Mesenchymal stem cell (in vitro differentiated cells and primary cell): ENCODE measurements at regions not wholly inside any gene's neighbourhood (a gene's known extent, or its start where the extent isn't known, plus 50 kb on each side); places are given as distances from the start of the nearest gene placed in this dataset.

ENCODE experiments used
- DNase-seq: peaks from one replicate; pipeline ENCODE4 v3.0.0-alpha.2; 2013
- H2AFZ ChIP-seq: one replicate; pipeline ENCODE4 v1.6.1; 2013; ENCODE audit warnings: low read depth, mild to moderate bottlenecking, control low read depth, inconsistent platforms, low read length, moderate library complexity
- H2AK5ac ChIP-seq: 2 replicates; pipeline ENCODE4 v1.6.1; 2013; ENCODE audit warnings: low read length, moderate library complexity, mild to moderate bottlenecking, inconsistent platforms; ENCODE audit not compliant: severe bottlenecking
- H2BK120ac ChIP-seq: one replicate; pipeline ENCODE4 v1.6.1; 2013; ENCODE audit warnings: low read depth, mild to moderate bottlenecking, inconsistent platforms, low read length, moderate library complexity
- H2BK12ac ChIP-seq, 2 experiments: one replicate each; pipeline ENCODE4 v1.6.1; 2013; ENCODE audit warnings: inconsistent platforms in 2 of 2, low read length in 2 of 2, mild to moderate bottlenecking in 2 of 2, moderate library complexity in 2 of 2, control low read depth in 1 of 2
- H2BK15ac ChIP-seq: one replicate; pipeline ENCODE4 v1.6.1; 2013; ENCODE audit warnings: mild to moderate bottlenecking, low read depth, inconsistent platforms; ENCODE audit not compliant: poor library complexity, severe bottlenecking
- H2BK5ac ChIP-seq: 2 replicates; pipeline ENCODE4 v1.6.1; 2013; ENCODE audit warnings: low read depth, mild to moderate bottlenecking, low read length, control low read depth, inconsistent platforms; ENCODE audit not compliant: poor library complexity, severe bottlenecking
- H3K14ac ChIP-seq, 2 experiments: one replicate each; pipeline ENCODE4 v1.6.1; 2013; ENCODE audit warnings: inconsistent platforms in 2 of 2, low read length in 2 of 2, control low read depth in 1 of 2, mild to moderate bottlenecking in 1 of 2, moderate library complexity in 1 of 2
- H3K18ac ChIP-seq, 2 experiments: one replicate each; pipeline ENCODE4 v1.6.1; 2013; ENCODE audit warnings: inconsistent platforms in 2 of 2, low read length in 2 of 2, control low read depth in 1 of 2, low read depth in 1 of 2, mild to moderate bottlenecking in 1 of 2
- H3K23ac ChIP-seq, 2 experiments: one replicate each; pipeline ENCODE4 v1.6.1; 2013; ENCODE audit warnings: inconsistent platforms in 2 of 2, low read length in 2 of 2, mild to moderate bottlenecking in 2 of 2, moderate library complexity in 2 of 2, control low read depth in 1 of 2
- H3K27ac ChIP-seq: 2 replicates; pipeline ENCODE4 v1.5.1; 2013; ENCODE audit warnings: mild to moderate bottlenecking, moderate library complexity, low read length, control low read depth, inconsistent platforms; ENCODE audit not compliant: poor library complexity, severe bottlenecking
- H3K27me3 ChIP-seq, 2 experiments: 2 replicates each; pipeline versions ENCODE4 v1.6.1 to v1.7.0; 2013; ENCODE audit warnings: low read length in 2 of 2, mild to moderate bottlenecking in 2 of 2, moderate library complexity in 2 of 2, control low read depth in 1 of 2, inconsistent platforms in 1 of 2; ENCODE audit not compliant: control insufficient read depth in 1 of 2, insufficient read depth in 1 of 2
- H3K36me3 ChIP-seq, 2 experiments: 2 replicates each; pipeline versions ENCODE4 v1.6.1 to v1.7.0; 2013; ENCODE audit warnings: low read length in 2 of 2, control low read depth in 1 of 2, inconsistent platforms in 1 of 2, low read depth in 1 of 2, mild to moderate bottlenecking in 1 of 2; ENCODE audit not compliant: insufficient read depth in 2 of 2, control insufficient read depth in 1 of 2
- H3K4ac ChIP-seq, 2 experiments: one replicate each; pipeline ENCODE4 v1.6.1; 2013; ENCODE audit warnings: inconsistent platforms in 2 of 2, low read length in 2 of 2, mild to moderate bottlenecking in 2 of 2, moderate library complexity in 2 of 2, control low read depth in 1 of 2, low read depth in 1 of 2
- H3K4me1 ChIP-seq: 2 replicates; pipeline ENCODE4 v1.6.1; 2013; ENCODE audit warnings: low read depth, low read length, control low read depth; ENCODE audit not compliant: control insufficient read depth, insufficient read depth
- H3K4me2 ChIP-seq: 2 replicates; pipeline ENCODE4 v1.6.1; 2013; ENCODE audit warnings: low read length, mild to moderate bottlenecking, inconsistent platforms; ENCODE audit not compliant: poor library complexity, severe bottlenecking
- H3K4me3 ChIP-seq, 2 experiments: 2 replicates each; pipeline versions ENCODE4 v1.5.1 to v1.7.0; 2013; ENCODE audit warnings: low read length in 2 of 2, mild to moderate bottlenecking in 2 of 2, control low read depth in 1 of 2, low read depth in 1 of 2; ENCODE audit not compliant: insufficient read depth in 1 of 2
- H3K79me1 ChIP-seq: replicated peaks from 2 replicates; pipeline ENCODE4 v1.6.1; 2013; ENCODE audit warnings: mild to moderate bottlenecking, control low read depth, low read length, inconsistent platforms; ENCODE audit not compliant: poor library complexity, severe bottlenecking
- H3K9ac ChIP-seq: 2 replicates; pipeline ENCODE4 v1.7.0; 2013; ENCODE audit warnings: mild to moderate bottlenecking, low read length, moderate library complexity
- H3K9me3 ChIP-seq: 2 replicates; pipeline ENCODE4 v1.7.0; 2013; ENCODE audit warnings: mild to moderate bottlenecking, low read length; ENCODE audit not compliant: control insufficient read depth
- H4K8ac ChIP-seq: one replicate; pipeline ENCODE4 v1.6.1; 2013; ENCODE audit warnings: inconsistent platforms, mild to moderate bottlenecking, low read length, moderate library complexity
- H4K91ac ChIP-seq: one replicate; pipeline ENCODE4 v1.6.1; 2013; ENCODE audit warnings: mild to moderate bottlenecking, low read length, inconsistent platforms
- WGBS: methylation state at CpG from one replicate; pipeline ENCODE4 v1.1.7; 2013; ENCODE audit warnings: mixed read lengths; 5-methylcytosine and 5-hydroxymethylcytosine counted together

DNA sequence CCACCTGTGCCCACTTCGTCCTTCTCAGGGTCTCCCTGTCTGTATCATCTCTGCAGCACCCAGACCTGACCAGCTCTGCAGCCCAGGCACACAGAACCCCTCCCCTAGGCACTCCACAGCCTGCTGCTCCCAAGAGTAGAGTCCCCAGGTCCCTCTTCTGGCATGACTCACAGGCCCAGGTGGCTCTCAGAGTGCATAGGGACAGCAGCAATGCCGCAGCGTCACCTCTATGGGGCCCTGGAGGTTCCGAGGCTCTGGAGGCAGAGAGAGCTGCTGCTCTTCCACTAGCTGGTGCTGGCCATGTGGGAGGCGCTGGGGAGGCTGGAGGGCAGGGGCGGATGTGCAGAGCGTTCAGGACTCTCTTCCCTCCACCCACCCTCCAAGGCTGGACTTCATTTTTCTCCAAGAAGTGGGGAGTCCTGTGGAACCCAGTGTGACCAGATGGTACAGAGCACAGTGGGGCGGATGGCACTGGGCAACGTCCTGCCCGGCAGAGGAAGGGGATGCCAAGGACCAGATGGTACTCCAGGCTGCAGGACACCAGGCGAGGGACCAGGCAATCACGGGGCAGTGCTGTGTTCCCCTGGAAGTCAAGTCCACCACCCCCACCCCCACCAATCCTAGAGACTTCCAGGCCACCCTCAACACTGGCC is 151.7 kb downstream of the RBFOX3 start:
- Histone ChIP-seq H3K9me3 (no peaks in the 10 kb centered on the region), H3K79me1 (no peaks in the 10 kb centered on the region), H2BK15ac (no peak overlapping the region), H3K9ac (no peak overlapping the region), H3K14ac (no peak overlapping the region), H3K27me3 (peaks cover 0 to 30% of the 10 kb centered on the region in 2 experiments), H3K4me1 (no peaks in the 10 kb centered on the region), H3K4me2 (no peak overlapping the region), H3K4ac (no peak overlapping the region), H2BK5ac (no peak overlapping the region), H3K18ac (no peak overlapping the region), H2BK12ac (no peak overlapping the region), H2BK120ac (no peak overlapping the region), H4K91ac (no peak overlapping the region), H2AFZ (no peak overlapping the region), H3K4me3 (no peak overlapping the region), H4K8ac (no peak overlapping the region), H3K36me3 (no peaks in the 10 kb centered on the region), H3K27ac (no peak overlapping the region), H2AK5ac (no peak overlapping the region), H3K23ac (no peak overlapping the region)
- WGBS = 70% methylated on average over 12 of the region's 12 CpGs
- DNase-seq = no peak

DNA sequence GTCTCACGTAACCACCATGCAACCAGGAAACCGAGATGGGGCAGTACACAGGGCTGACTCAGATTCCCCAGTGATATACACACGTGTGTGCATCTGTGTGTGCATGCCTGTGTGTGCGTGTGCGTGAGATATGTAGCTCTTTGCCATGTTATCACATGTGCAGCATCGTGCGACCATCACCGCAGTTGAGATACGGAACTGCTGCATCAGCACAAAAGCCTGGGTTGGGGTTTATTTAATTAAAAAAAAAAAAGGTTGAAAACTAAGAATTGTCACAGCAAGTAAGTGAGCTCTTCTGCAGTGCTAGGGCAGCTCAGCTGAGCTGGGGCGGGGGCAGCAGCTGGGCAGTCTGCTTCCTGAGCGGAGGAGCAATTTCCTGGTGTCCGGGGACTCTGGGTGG is 152.5 kb downstream of the RBFOX3 start:
- no peak overlapping the region for H2BK5ac ChIP-seq
- H3K79me1 ChIP-seq = no peaks in the 10 kb centered on the region
- H3K4me2 ChIP-seq = no peak overlapping the region
- H3K18ac ChIP-seq = no peak overlapping the region
- H3K27ac ChIP-seq = no peak overlapping the region
- no peak overlapping the region for H4K91ac ChIP-seq
- H3K23ac ChIP-seq = no peak overlapping the region
- no peak overlapping the region for H2BK120ac ChIP-seq
- H2AK5ac ChIP-seq = no peak overlapping the region
- no peak overlapping the region for H3K9ac ChIP-seq
- H2BK12ac ChIP-seq = no peak overlapping the region
- H3K4me1 ChIP-seq = no peaks in the 10 kb centered on the region
- no peak overlapping the region for H4K8ac ChIP-seq
- no peak overlapping the region for H2AFZ ChIP-seq
- 84% methylated on average over 12 of the region's 12 CpGs for WGBS
- no peak overlapping the region for H3K14ac ChIP-seq
- H3K36me3 ChIP-seq = no peaks in the 10 kb centered on the region
- peaks cover 0 to 35% of the 10 kb centered on the region in 2 experiments for H3K27me3 ChIP-seq
- DNase-seq = no peak
- H2BK15ac ChIP-seq = no peak overlapping the region
- H3K4me3 ChIP-seq = no peak overlapping the region
- no peaks in the 10 kb centered on the region for H3K9me3 ChIP-seq
- H3K4ac ChIP-seq = no peak overlapping the region

DNA sequence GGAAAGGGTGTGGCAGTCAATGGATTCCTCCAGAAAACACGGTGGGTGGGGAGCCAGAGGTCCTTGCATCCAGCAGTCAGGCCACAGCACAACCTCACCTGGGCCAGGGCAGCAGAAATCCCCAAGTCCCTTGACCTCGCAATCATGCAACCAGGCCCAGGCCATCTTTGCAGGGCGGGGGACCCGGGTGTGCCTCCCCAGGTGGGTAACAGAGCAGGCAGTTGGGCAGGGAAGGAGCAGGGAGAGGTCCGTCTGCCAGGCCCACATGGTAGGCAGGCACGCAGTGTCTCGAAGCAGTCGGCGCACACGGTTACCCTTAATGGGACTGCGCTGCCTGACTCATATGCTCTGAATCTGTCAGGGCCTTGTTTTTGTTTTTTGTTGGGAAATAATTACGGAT is 153.0 kb downstream of the RBFOX3 start:
- no peak overlapping the region for H2AFZ ChIP-seq
- H3K18ac ChIP-seq = no peak overlapping the region
- no peak overlapping the region for H4K91ac ChIP-seq
- H3K23ac ChIP-seq = no peak overlapping the region
- no peak overlapping the region for H2AK5ac ChIP-seq
- no peak overlapping the region for H2BK12ac ChIP-seq
- no peaks in the 10 kb centered on the region for H3K79me1 ChIP-seq
- H3K27ac ChIP-seq = no peak overlapping the region
- H2BK15ac ChIP-seq = no peak overlapping the region
- no peak overlapping the region for H2BK5ac ChIP-seq
- H3K4ac ChIP-seq = no peak overlapping the region
- no peak overlapping the region for H3K14ac ChIP-seq
- no peak overlapping the region for H3K9ac ChIP-seq
- no peak for DNase-seq
- H3K9me3 ChIP-seq = no peaks in the 10 kb centered on the region
- H4K8ac ChIP-seq = no peak overlapping the region
- 85% methylated on average over 12 of the region's 12 CpGs for WGBS
- peaks cover 0 to 39% of the 10 kb centered on the region in 2 experiments for H3K27me3 ChIP-seq
- H3K36me3 ChIP-seq = no peaks in the 10 kb centered on the region
- H3K4me3 ChIP-seq = no peak overlapping the region
- H3K4me2 ChIP-seq = no peak overlapping the region
- H2BK120ac ChIP-seq = no peak overlapping the region
- no peaks in the 10 kb centered on the region for H3K4me1 ChIP-seq

DNA sequence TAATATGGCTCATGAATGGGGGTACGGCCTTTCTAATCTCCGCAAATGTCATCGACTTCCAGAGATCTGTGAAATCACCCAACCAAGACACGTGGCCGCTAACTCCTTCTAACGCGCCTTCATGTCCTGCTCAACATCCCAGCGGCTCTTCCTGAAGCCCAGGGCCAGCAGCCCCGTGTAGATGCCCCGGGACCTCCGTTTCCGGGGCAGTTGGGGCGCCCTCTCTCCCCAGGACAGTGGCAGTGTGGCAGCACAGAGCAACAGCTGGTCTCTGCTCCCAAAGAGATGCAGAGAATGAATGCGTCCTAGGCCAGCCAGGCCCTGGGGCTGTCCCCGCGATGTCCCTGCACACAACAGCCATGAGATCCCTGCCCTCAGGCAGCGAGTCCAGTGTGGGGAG is 153.5 kb downstream of the RBFOX3 start:
- no peak overlapping the region for H4K91ac ChIP-seq
- H3K4me1 ChIP-seq = no peaks in the 10 kb centered on the region
- H3K18ac ChIP-seq = no peak overlapping the region
- H3K27me3 ChIP-seq = peaks cover 0 to 40% of the 10 kb centered on the region in 2 experiments
- no peak overlapping the region for H2BK5ac ChIP-seq
- no peak overlapping the region for H4K8ac ChIP-seq
- no peak overlapping the region for H2BK120ac ChIP-seq
- no peak overlapping the region for H3K27ac ChIP-seq
- DNase-seq = no peak
- no peak overlapping the region for H3K23ac ChIP-seq
- no peaks in the 10 kb centered on the region for H3K36me3 ChIP-seq
- 78% methylated on average over 17 of the region's 17 CpGs for WGBS
- no peak overlapping the region for H2BK15ac ChIP-seq
- no peak overlapping the region for H2AK5ac ChIP-seq
- no peak overlapping the region for H3K4me2 ChIP-seq
- no peak overlapping the region for H3K4ac ChIP-seq
- H3K79me1 ChIP-seq = no peaks in the 10 kb centered on the region
- no peak overlapping the region for H2BK12ac ChIP-seq
- H3K14ac ChIP-seq = no peak overlapping the region
- H3K9ac ChIP-seq = no peak overlapping the region
- no peaks in the 10 kb centered on the region for H3K9me3 ChIP-seq
- no peak overlapping the region for H3K4me3 ChIP-seq
- no peak overlapping the region for H2AFZ ChIP-seq
